CD14-positive monocyte (primary cell): ENCODE measurements at regions not wholly inside any gene's neighbourhood (a gene's known extent, or its start where the extent isn't known, plus 50 kb on each side); places are given as distances from the start of the nearest gene placed in this dataset.

Experiments used
- DNase-seq, 3 donors: peaks; one replicate each; pipeline ENCODE4 v3.0.0-alpha.2; 2011 to 2022
- H2AFZ ChIP-seq: 2 replicates; pipeline ENCODE4 v1.6.0; 2012; ENCODE audit warnings: mild to moderate bottlenecking, low read depth, low read length, inconsistent platforms; ENCODE audit not compliant: insufficient read depth, poor library complexity, severe bottlenecking
- H3K27ac ChIP-seq, 2 donors: 1 replicate in 1 of 2; 2 replicates in 1 of 2; pipeline ENCODE4 v1.5.1; 2012 to 2013; ENCODE audit warnings: low read length in 2 of 2, control low read depth in 1 of 2, inconsistent platforms in 1 of 2, low read depth in 1 of 2, mild to moderate bottlenecking in 1 of 2
- H3K27me3 ChIP-seq, 2 donors: one replicate each; pipeline versions ENCODE4 v1.6.0 to v1.6.1; 2011 to 2013; ENCODE audit warnings: low read length in 2 of 2; ENCODE audit not compliant: control insufficient read depth in 2 of 2, insufficient read depth in 2 of 2
- H3K36me3 ChIP-seq, 2 donors: replicated peaks in 1 of 2; 1 replicate in 1 of 2; 2 replicates in 1 of 2; pipeline versions ENCODE4 v1.5.1 to v1.6.1; 2012 to 2013; ENCODE audit warnings: low read length in 2 of 2, control low read depth in 1 of 2, inconsistent platforms in 1 of 2, mild to moderate bottlenecking in 1 of 2; ENCODE audit not compliant: insufficient read depth in 2 of 2, control insufficient read depth in 1 of 2
- H3K4me1 ChIP-seq, 2 donors: 1 replicate in 1 of 2; 2 replicates in 1 of 2; pipeline versions ENCODE4 v1.5.1 to v1.6.1; 2012 to 2013; ENCODE audit warnings: low read length in 2 of 2, control low read depth in 1 of 2, inconsistent platforms in 1 of 2, mild to moderate bottlenecking in 1 of 2, moderate library complexity in 1 of 2; ENCODE audit not compliant: insufficient read depth in 2 of 2, control insufficient read depth in 1 of 2
- H3K4me2 ChIP-seq: replicated peaks from 2 replicates; pipeline ENCODE3; 2012; ENCODE audit warnings: low read length, moderate library complexity, mild to moderate bottlenecking; ENCODE audit not compliant: poor library complexity, severe bottlenecking; ENCODE audit errors: extremely low read depth
- H3K4me3 ChIP-seq, 3 experiments: fragments of 200-600 bp in 1 of 3; sonication (generic) in 1 of 3; replicated peaks in 1 of 3; 1 replicate in 2 of 3; 2 replicates in 1 of 3; pipeline ENCODE4 v1.5.1; 2011 to 2013; ENCODE audit warnings: low read length in 3 of 3, mild to moderate bottlenecking in 3 of 3, control low read depth in 2 of 3, low read depth in 2 of 3, inconsistent platforms in 1 of 3, moderate library complexity in 1 of 3
- H3K79me2 ChIP-seq: 2 replicates; pipeline ENCODE4 v1.6.0; 2012; ENCODE audit warnings: mild to moderate bottlenecking, control low read depth, inconsistent platforms, low read length, moderate library complexity; ENCODE audit not compliant: insufficient read depth
- H3K9ac ChIP-seq: 2 replicates; pipeline ENCODE4 v1.6.0; 2017; ENCODE audit warnings: low read length, mild to moderate bottlenecking; ENCODE audit not compliant: insufficient read depth, poor library complexity, severe bottlenecking
- H3K9me3 ChIP-seq, 2 donors: replicated peaks in 1 of 2; 1 replicate in 1 of 2; 2 replicates in 1 of 2; pipeline versions ENCODE4 v1.5.1 to v1.6.1; 2012 to 2013; ENCODE audit warnings: low read length in 2 of 2, control low read depth in 1 of 2; ENCODE audit not compliant: control insufficient read depth in 1 of 2, insufficient read depth in 1 of 2
- H4K20me1 ChIP-seq: 2 replicates; pipeline ENCODE4 v1.6.0; 2012; ENCODE audit warnings: mild to moderate bottlenecking, low read length, control low read depth, moderate library complexity; ENCODE audit not compliant: insufficient read depth
- H3K27ac Mint-ChIP-seq, 7 donors: one replicate each; pipeline ENCODE4 v1.8.0; 2020; ENCODE audit warnings: mild to moderate bottlenecking in 7 of 7, mixed read lengths in 7 of 7, moderate library complexity in 6 of 7, inconsistent platforms in 2 of 7
- H3K27me3 Mint-ChIP-seq, 3 donors: one replicate each; pipeline ENCODE4 v1.8.0; 2021 to 2022; ENCODE audit warnings: low read depth in 3 of 3, mild to moderate bottlenecking in 3 of 3, mixed read lengths in 3 of 3, moderate library complexity in 3 of 3, inconsistent platforms in 1 of 3
- H3K36me3 Mint-ChIP-seq, 2 donors: one replicate each; pipeline ENCODE4 v1.8.0; 2020; ENCODE audit warnings: mixed read lengths in 2 of 2, inconsistent platforms in 1 of 2, mild to moderate bottlenecking in 1 of 2
- H3K4me1 Mint-ChIP-seq: one replicate; pipeline ENCODE4 v1.8.0; 2020; ENCODE audit warnings: mild to moderate bottlenecking, mixed read lengths
- H3K4me3 Mint-ChIP-seq, 2 donors: one replicate each; pipeline ENCODE4 v1.8.0; 2020; ENCODE audit warnings: mild to moderate bottlenecking in 2 of 2, mixed read lengths in 2 of 2, moderate library complexity in 1 of 2
- H3K9me3 Mint-ChIP-seq, 7 donors: one replicate each; pipeline ENCODE4 v1.8.0; 2020 to 2022; ENCODE audit warnings: mixed read lengths in 7 of 7, mild to moderate bottlenecking in 6 of 7, moderate library complexity in 6 of 7, inconsistent platforms in 2 of 7
- WGBS: methylation state at CpG from one replicate; pipeline ENCODE4 v1.1.5; 2013; ENCODE audit warnings: missing lambda C conversion rate; ENCODE audit not compliant: insufficient coverage; 5-methylcytosine and 5-hydroxymethylcytosine counted together
- intact Hi-C, 2 donors: fragments of 100-400 bp; cut with micrococcal nuclease; formaldehyde crosslinking; loops; one replicate each; pipeline versions ENCODE4 v1.15.0 to v1.15.1; 2023
- TF ChIP-seq, protein P1 (sequence below): fragments of 200-600 bp; IDR thresholded peaks from one replicate; pipeline ENCODE4 v1.8.0; 2022; ENCODE audit warnings: antibody characterized with exemption, mild to moderate bottlenecking

DNA sequence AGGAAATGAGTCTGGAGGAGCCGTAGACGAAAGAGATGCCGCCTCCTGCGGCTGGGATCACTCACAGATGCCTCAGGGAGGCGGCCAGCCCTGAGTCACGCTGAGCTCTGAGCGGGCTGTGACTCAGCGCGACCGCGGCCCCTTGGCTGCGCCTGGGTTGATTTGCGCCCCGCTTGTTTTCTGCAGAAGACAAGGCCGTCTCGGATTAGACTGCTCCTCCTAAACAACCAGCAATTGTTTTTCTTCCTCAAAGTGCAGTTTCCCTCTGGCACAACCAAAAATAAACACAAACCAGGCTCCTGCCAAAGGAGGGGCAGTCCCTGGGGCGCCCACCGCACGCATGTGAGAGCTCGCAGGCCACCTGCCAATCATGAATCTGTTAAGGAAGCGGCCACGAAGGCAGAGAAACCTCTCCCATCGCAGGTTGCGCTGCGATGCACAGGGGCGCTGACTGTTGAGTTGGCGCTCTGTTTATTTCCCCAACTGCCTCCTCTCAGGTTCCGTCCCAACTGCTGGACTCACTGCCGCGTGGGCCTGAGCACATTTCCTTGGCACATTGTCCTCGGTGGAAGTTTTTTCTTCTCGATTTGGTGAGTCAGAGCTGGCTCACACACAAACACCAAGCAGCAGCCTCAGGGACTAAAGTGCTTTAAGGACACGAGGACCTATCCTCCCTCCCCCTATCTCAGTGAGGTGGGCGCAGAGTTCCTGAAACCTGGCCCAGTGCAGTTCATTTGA lies 85.2 kb upstream of the NDUFV2 start:
- H3K9ac ChIP-seq, result peak overlapping the region; percentile 54
- peaks cover 0 to 3% (median 0%) of the 10 kb centered on the region in 7 donors for H3K9me3 Mint-ChIP-seq
- peaks cover 16 to 17% of the 10 kb centered on the region in 2 donors for H3K4me1 ChIP-seq
- H3K4me3 Mint-ChIP-seq, result peak overlapping the region; percentile 77 to 91
- H3K4me3 ChIP-seq, result peak overlapping the region; percentile 2 to 71 (median 26)
- peak; percentile 49 to 80 (median 53) for DNase-seq
- intact Hi-C loops, result no loop called here
- WGBS, result 11% methylated on average over 28 of the region's 34 CpGs
- H4K20me1 ChIP-seq, result no peaks in the 10 kb centered on the region
- H2AFZ ChIP-seq, result peak overlapping the region; percentile 70
- peak overlapping the region in 1 of 2 donors; percentile 28 for H3K27ac ChIP-seq
- peaks cover 19% of the 10 kb centered on the region for H3K4me1 Mint-ChIP-seq
- H3K27me3 ChIP-seq, result no peaks in the 10 kb centered on the region
- H3K9me3 ChIP-seq, result no peaks in the 10 kb centered on the region
- no peaks in the 10 kb centered on the region for H3K79me2 ChIP-seq
- H3K4me2 ChIP-seq, result peak overlapping the region; percentile 85
- peak overlapping the region in 5 of 7 donors; percentile 55 to 75 (median 61) for H3K27ac Mint-ChIP-seq
- H3K36me3 ChIP-seq, result no peaks in the 10 kb centered on the region
- TF ChIP-seq, protein P1, sequence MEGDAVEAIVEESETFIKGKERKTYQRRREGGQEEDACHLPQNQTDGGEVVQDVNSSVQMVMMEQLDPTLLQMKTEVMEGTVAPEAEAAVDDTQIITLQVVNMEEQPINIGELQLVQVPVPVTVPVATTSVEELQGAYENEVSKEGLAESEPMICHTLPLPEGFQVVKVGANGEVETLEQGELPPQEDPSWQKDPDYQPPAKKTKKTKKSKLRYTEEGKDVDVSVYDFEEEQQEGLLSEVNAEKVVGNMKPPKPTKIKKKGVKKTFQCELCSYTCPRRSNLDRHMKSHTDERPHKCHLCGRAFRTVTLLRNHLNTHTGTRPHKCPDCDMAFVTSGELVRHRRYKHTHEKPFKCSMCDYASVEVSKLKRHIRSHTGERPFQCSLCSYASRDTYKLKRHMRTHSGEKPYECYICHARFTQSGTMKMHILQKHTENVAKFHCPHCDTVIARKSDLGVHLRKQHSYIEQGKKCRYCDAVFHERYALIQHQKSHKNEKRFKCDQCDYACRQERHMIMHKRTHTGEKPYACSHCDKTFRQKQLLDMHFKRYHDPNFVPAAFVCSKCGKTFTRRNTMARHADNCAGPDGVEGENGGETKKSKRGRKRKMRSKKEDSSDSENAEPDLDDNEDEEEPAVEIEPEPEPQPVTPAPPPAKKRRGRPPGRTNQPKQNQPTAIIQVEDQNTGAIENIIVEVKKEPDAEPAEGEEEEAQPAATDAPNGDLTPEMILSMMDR, result no peak
- H3K36me3 Mint-ChIP-seq, result no peaks in the 10 kb centered on the region
- H3K27me3 Mint-ChIP-seq, result peaks cover 0 to 3% (median 1%) of the 10 kb centered on the region in 3 donors

DNA sequence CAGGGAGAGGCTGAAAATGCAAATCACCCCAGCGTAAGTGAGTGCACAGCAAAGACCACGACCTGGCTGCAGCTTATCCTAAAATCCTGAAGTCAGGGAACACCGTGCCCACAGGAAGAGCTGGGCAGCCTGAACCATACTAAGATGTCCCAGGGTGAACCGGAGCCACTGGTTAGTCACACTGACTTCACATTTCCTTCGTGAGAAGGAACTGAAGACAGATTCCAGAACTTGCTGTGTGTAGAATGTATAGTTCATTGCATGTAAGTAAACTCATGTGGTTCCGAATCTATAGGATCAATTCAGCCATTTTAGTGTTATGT lies 84.6 kb upstream of the NDUFV2 start:
- WGBS, result 12% methylated on average over 3 of the region's 6 CpGs
- H3K79me2 ChIP-seq, result no peaks in the 10 kb centered on the region
- Mint-ChIP-seq H3K9me3 (peaks cover 0 to 3% (median 0%) of the 10 kb centered on the region in 7 donors), H3K36me3 (no peaks in the 10 kb centered on the region), H3K27me3 (peaks cover 0 to 1% (median 0%) of the 10 kb centered on the region in 3 donors), H3K4me1 (peaks cover 19% of the 10 kb centered on the region), H3K27ac (peak overlapping the region in 2 of 7 donors; percentile 57 to 69), H3K4me3 (peak overlapping the region; percentile 55 to 77)
- DNase-seq, result peak in 2 of 3 donors; percentile 25 to 58
- H3K4me3 ChIP-seq, result peak overlapping the region in 2 of 3 experiments; percentile 26 to 71
- peak overlapping the region; percentile 85 for H3K4me2 ChIP-seq
- peak overlapping the region in 1 of 2 donors; percentile 28 for H3K27ac ChIP-seq
- peak overlapping the region; percentile 70 for H2AFZ ChIP-seq
- TF ChIP-seq, protein P1, result no peak
- H3K27me3 ChIP-seq, result no peaks in the 10 kb centered on the region
- intact Hi-C loops, result no loop called here
- H3K9ac ChIP-seq, result peak overlapping the region; percentile 54
- no peaks in the 10 kb centered on the region for H4K20me1 ChIP-seq
- H3K9me3 ChIP-seq, result no peaks in the 10 kb centered on the region
- H3K36me3 ChIP-seq, result no peaks in the 10 kb centered on the region
- peaks cover 16 to 17% of the 10 kb centered on the region in 2 donors for H3K4me1 ChIP-seq
